HCT116 (cell line): ENCODE measurements at regions not wholly inside any gene's neighbourhood (a gene's known extent, or its start where the extent isn't known, plus 50 kb on each side); places are given as distances from the start of the nearest gene placed in this dataset.

Experiments
- ATAC-seq: fragments of 200-7000 bp; cut with Tn5 transposase; 2 replicates; pipeline ENCODE4 v1.9.1; 2020; ENCODE audit warnings: mild to moderate bottlenecking, moderate library complexity
- BruUV-seq: library from RNA; stranded (reverse); fragments of 400-500 nt; replicated peaks from 2 replicates; lab custom pipeline; 2021; lab: Mats Ljungman, UMichigan
- CTCF ChIA-PET: fragments of 300-600 bp; sonication (Branson Sonifier 250); formaldehyde crosslinking; loops from one replicate; lab custom pipeline; 2021; ENCODE audit warnings: antibody characterized with exemption; lab: Charles Lee
- POLR2A ChIA-PET: fragments of 300-600, 350-600 bp; sonication (Branson Sonifier 250); formaldehyde crosslinking; loops from one replicate; lab custom pipeline; 2021; ENCODE audit warnings: antibody characterized with exemption; lab: Charles Lee
- RAD21 ChIA-PET, 2 experiments: fragments of 300-600 bp; sonication (Branson Sonifier 250); formaldehyde crosslinking; loops; one replicate each; lab custom pipeline; 2023; ENCODE audit warnings: low total read pairs in 2 of 2; ENCODE audit not compliant: uncharacterized antibody in 2 of 2, unreplicated experiment in 2 of 2, low non-redundant PET in 1 of 2; lab: Charles Lee
- DNase-seq: peaks from one replicate; pipeline ENCODE4 v3.0.0-alpha.2; 2010; ENCODE audit warnings: low read depth, low spot score
- H2AFZ ChIP-seq: fragments of 200-600 bp; shearing (Covaris generic), sonication (generic); 2 replicates; pipeline ENCODE4 v1.6.1; 2017; ENCODE audit warnings: low read depth, mixed run types, mixed read lengths, antibody characterized with exemption, low read length; ENCODE audit not compliant: poor library complexity, severe bottlenecking
- H3K27ac ChIP-seq: 2 replicates; pipeline ENCODE4 v1.5.1; 2012; ENCODE audit warnings: low read depth, low read length
- H3K27me3 ChIP-seq: fragments of 200-600 bp; sonication (generic); 2 replicates; pipeline ENCODE4 v1.6.1; 2016; ENCODE audit warnings: mixed run types, low read length, mixed read lengths; ENCODE audit not compliant: insufficient read depth
- H3K36me3 ChIP-seq, 2 experiments: fragments of 200-500 bp in 1 of 2; fragments of 200-600 bp in 1 of 2; sonication (Bioruptor generic) in 1 of 2; sonication (generic) in 1 of 2; 2 replicates each; pipeline versions ENCODE4 v1.5.1 to v1.6.1; 2014 to 2016; ENCODE audit warnings: low read length in 2 of 2, inconsistent platforms in 1 of 2, mixed read lengths in 1 of 2, mixed run types in 1 of 2; ENCODE audit not compliant: insufficient read depth in 2 of 2, control insufficient read depth in 1 of 2
- H3K4me1 ChIP-seq, 2 experiments: fragments of 200-600 bp in 1 of 2; sonication (generic) in 1 of 2; 2 replicates each; pipeline versions ENCODE4 v1.5.1 to v1.6.1; 2012 to 2017; ENCODE audit warnings: low read length in 2 of 2, inconsistent platforms in 1 of 2, mild to moderate bottlenecking in 1 of 2, mixed read lengths in 1 of 2, mixed run types in 1 of 2, moderate library complexity in 1 of 2; ENCODE audit not compliant: insufficient read depth in 2 of 2, control insufficient read depth in 1 of 2
- H3K4me2 ChIP-seq: fragments of 200-600 bp; sonication (generic); 2 replicates; pipeline ENCODE4 v1.6.1; 2017; ENCODE audit warnings: mixed run types, low read length, mixed read lengths
- H3K4me3 ChIP-seq, 2 experiments: fragments of 200-600 bp in 1 of 2; sonication (generic) in 1 of 2; replicated peaks in 1 of 2; 2 replicates each; pipeline ENCODE4 v1.5.1; 2011 to 2016; ENCODE audit warnings: low read length in 2 of 2, control low read depth in 1 of 2, low read depth in 1 of 2, mild to moderate bottlenecking in 1 of 2, mixed read lengths in 1 of 2, mixed run types in 1 of 2
- H3K79me2 ChIP-seq: fragments of 200-600 bp; sonication (generic); 2 replicates; pipeline ENCODE4 v1.6.1; 2017; ENCODE audit warnings: mild to moderate bottlenecking, mixed run types, low read length, moderate library complexity, mixed read lengths; ENCODE audit not compliant: insufficient read depth
- H3K9ac ChIP-seq: fragments of 200-600 bp; sonication (generic); 2 replicates; pipeline ENCODE4 v1.6.1; 2016; ENCODE audit warnings: low read length, mixed read lengths
- H3K9me2 ChIP-seq: fragments of 200-600 bp; sonication (generic), shearing (Covaris generic); 2 replicates; pipeline ENCODE4 v1.6.1; 2017; ENCODE audit warnings: mixed run types, mild to moderate bottlenecking, moderate library complexity; ENCODE audit not compliant: insufficient read depth
- H3K9me3 ChIP-seq, 2 experiments: fragments of 200-500 bp in 1 of 2; fragments of 200-600 bp in 1 of 2; sonication (Bioruptor generic) in 1 of 2; sonication (generic) in 1 of 2; 2 replicates each; pipeline ENCODE4 v1.6.1; 2014 to 2017; ENCODE audit warnings: low read length in 2 of 2, mixed read lengths in 2 of 2, inconsistent platforms in 1 of 2, low read depth in 1 of 2, mild to moderate bottlenecking in 1 of 2, mixed run types in 1 of 2, moderate library complexity in 1 of 2; ENCODE audit not compliant: control insufficient read depth in 1 of 2, insufficient read depth in 1 of 2
- H4K20me1 ChIP-seq: fragments of 200-600 bp; sonication (generic), shearing (Covaris generic); 2 replicates; pipeline ENCODE4 v1.6.1; 2017; ENCODE audit warnings: mixed run types, mild to moderate bottlenecking, moderate library complexity; ENCODE audit not compliant: insufficient read depth
- CBX3 ChIP-seq: IDR thresholded peaks from 2 replicates; pipeline ENCODE4 v1.6.1; 2012; ENCODE audit warnings: low read depth
- CEBPB ChIP-seq: IDR thresholded peaks from 2 replicates; pipeline ENCODE4 v1.6.1; 2012; ENCODE audit warnings: low read depth
- CTCF ChIP-seq, 3 experiments: fragments of 200-600 bp in 1 of 3; sonication (generic) in 1 of 3; IDR thresholded peaks in 2 of 3; conservative IDR thresholded peaks in 1 of 3; 2 replicates each; pipeline ENCODE4 v1.5.1; 2012 to 2017; ENCODE audit warnings: low read depth in 2 of 3, low read length in 2 of 3, antibody characterized with exemption in 1 of 3, borderline replicate concordance in 1 of 3, control low read depth in 1 of 3, mild to moderate bottlenecking in 1 of 3, mixed read lengths in 1 of 3, mixed run types in 1 of 3, moderate library complexity in 1 of 3; ENCODE audit not compliant: insufficient read depth in 1 of 3
- EGR1 ChIP-seq: IDR thresholded peaks from 2 replicates; pipeline ENCODE4 v1.6.1; 2012; ENCODE audit warnings: low read depth
- EZH2 ChIP-seq: fragments of 200-600 bp; sonication (generic); IDR thresholded peaks from 2 replicates; pipeline ENCODE4 v1.6.1; 2017; ENCODE audit warnings: antibody characterized with exemption, mixed run types
- JUND ChIP-seq: IDR thresholded peaks from 2 replicates; pipeline ENCODE4 v1.6.1; 2012
- MAX ChIP-seq: IDR thresholded peaks from 2 replicates; pipeline ENCODE4 v1.6.1; 2012
- POLR2A ChIP-seq: IDR thresholded peaks from 2 replicates; pipeline ENCODE4 v1.7.0; 2011; ENCODE audit warnings: borderline replicate concordance; ENCODE audit not compliant: insufficient read depth, insufficient read length; ENCODE audit errors: extremely low read depth
- POLR2AphosphoS5 ChIP-seq: IDR thresholded peaks from 2 replicates; pipeline ENCODE4 v1.6.1; 2011; ENCODE audit warnings: mild to moderate bottlenecking, low read depth, low read length, moderate library complexity
- RAD21 ChIP-seq: IDR thresholded peaks from 2 replicates; pipeline ENCODE4 v1.6.1; 2012; ENCODE audit warnings: low read depth, mild to moderate bottlenecking
- TCF7L2 ChIP-seq: IDR thresholded peaks from 2 replicates; pipeline ENCODE4 v1.7.0; 2011; ENCODE audit warnings: borderline replicate concordance, inconsistent platforms; ENCODE audit not compliant: insufficient read depth, insufficient read length; ENCODE audit errors: extremely low read depth
- YY1 ChIP-seq: IDR thresholded peaks from 2 replicates; pipeline ENCODE4 v1.6.1; 2011; ENCODE audit warnings: low read length, low read depth, moderate library complexity, mild to moderate bottlenecking; ENCODE audit not compliant: insufficient replicate concordance; ENCODE audit errors: extremely low read depth
- ZFX ChIP-seq: fragments of 450-650 bp; IDR thresholded peaks from 2 replicates; pipeline ENCODE4 v1.6.1; 2017
- ZNF274 ChIP-seq: fragments of 200-500 bp; sonication (Bioruptor generic); IDR thresholded peaks from 2 replicates; pipeline ENCODE4 v1.6.1; 2014; ENCODE audit warnings: mild to moderate bottlenecking, low read depth, low read length, inconsistent platforms
- intact Hi-C: fragments of 100-400 bp; cut with micrococcal nuclease; formaldehyde crosslinking; loops from 2 replicates; pipeline ENCODE4 v1.10.0; 2022

- Histone ChIP-seq H2AFZ (no peak overlapping the region), H3K9me3 (no peaks in the 10 kb centered on the region), H3K27ac (no peak overlapping the region), H3K36me3 (no peaks in the 10 kb centered on the region), H3K79me2 (no peaks in the 10 kb centered on the region), H3K4me2 (no peak overlapping the region), H3K9me2 (no peaks in the 10 kb centered on the region), H4K20me1 (no peaks in the 10 kb centered on the region), H3K4me3 (no peak overlapping the region), H3K9ac (no peak overlapping the region), H3K27me3 (peaks cover 14% of the 10 kb centered on the region), H3K4me1 (peaks cover 3 to 9% of the 10 kb centered on the region in 2 experiments; a peak in 2 of 4 replicates)
- ChIA-PET CTCF (no interaction called here), POLR2A (no interaction called here), RAD21 (no interaction called here)
- DNase-seq = no peak
- TF ChIP-seq YY1 (no peak), TCF7L2 (no peak), MAX (no peak), RAD21 (no peak), JUND (no peak), POLR2A (no peak), CEBPB (no peak), POLR2AphosphoS5 (no peak), EGR1 (no peak), ZFX (no peak), CBX3 (no peak), EZH2 (no peak), CTCF (IDR thresholded peaks at IDR 0.05 in 2 of 3, conservative IDR thresholded peaks at IDR 0.05 in 1 of 3; ENCODE audit: borderline replicate concordance in 1 of 3, insufficient read depth in 1 of 3, low read depth in 2 of 3, low read length in 2 of 3) (no peak), ZNF274 (no peak)
- intact Hi-C loops = no loop called here
- no peak for ATAC-seq
- BruUV-seq = no TSS peak
These were observed 69.1 kb downstream of the ACKR3 start for GRCh38 chr2:236638707-236639106.
